GM23338 (cell line): ENCODE measurements at regions not wholly inside any gene's neighbourhood (a gene's known extent, or its start where the extent isn't known, plus 50 kb on each side); places are given as distances from the start of the nearest gene placed in this dataset.

ENCODE experiments used
- ATAC-seq: fragments of 200-7000 bp; cut with Tn5 transposase; 3 replicates; pipeline ENCODE4 v1.9.1; 2020
- DNase-seq: peaks from one replicate; pipeline ENCODE4 v3.0.0-alpha.2; 2015; ENCODE audit warnings: low spot score
- H2AFZ ChIP-seq: fragments of 200-600 bp; sonication (generic); 2 replicates; pipeline ENCODE4 v1.8.0; 2016; ENCODE audit warnings: antibody characterized with exemption, mild to moderate bottlenecking, moderate library complexity
- H3F3A ChIP-seq: fragments of 200-600 bp; sonication (generic); replicated peaks from 2 replicates; pipeline ENCODE4 v1.8.0; 2017; ENCODE audit warnings: antibody characterized with exemption, mixed run types, low read depth
- H3K27ac ChIP-seq: fragments of 200-600 bp; sonication (generic); 2 replicates; pipeline ENCODE4 v1.6.1; 2016; ENCODE audit warnings: low read depth
- H3K27me3 ChIP-seq: fragments of 200-600 bp; sonication (generic); 2 replicates; pipeline ENCODE4 v1.8.0; 2016; ENCODE audit warnings: mild to moderate bottlenecking, mixed run types, moderate library complexity; ENCODE audit not compliant: insufficient read depth
- H3K36me3 ChIP-seq: fragments of 200-600 bp; sonication (generic); 2 replicates; pipeline ENCODE4 v1.8.0; 2016; ENCODE audit warnings: mild to moderate bottlenecking; ENCODE audit not compliant: insufficient read depth
- H3K4me1 ChIP-seq: fragments of 200-600 bp; sonication (generic); 2 replicates; pipeline ENCODE4 v1.8.0; 2016; ENCODE audit warnings: mild to moderate bottlenecking, moderate library complexity; ENCODE audit not compliant: insufficient read depth
- H3K4me2 ChIP-seq: fragments of 200-600 bp; sonication (generic); 2 replicates; pipeline ENCODE4 v1.7.1; 2017; ENCODE audit warnings: mixed run types
- H3K4me3 ChIP-seq: fragments of 200-600 bp; sonication (generic); 2 replicates; pipeline ENCODE4 v1.6.1; 2016; ENCODE audit warnings: mixed run types
- H3K79me2 ChIP-seq: fragments of 200-600 bp; sonication (generic); replicated peaks from 2 replicates; pipeline ENCODE4 v1.8.0; 2017; ENCODE audit warnings: mild to moderate bottlenecking; ENCODE audit not compliant: insufficient read depth
- H3K9me2 ChIP-seq: fragments of 200-600 bp; sonication (generic); 2 replicates; pipeline ENCODE4 v1.8.0; 2017; ENCODE audit not compliant: insufficient read depth
- H4K20me1 ChIP-seq: fragments of 200-600 bp; sonication (generic); replicated peaks from 2 replicates; pipeline ENCODE4 v1.8.0; 2017; ENCODE audit warnings: mild to moderate bottlenecking; ENCODE audit not compliant: insufficient read depth
- H3K27ac Mint-ChIP-seq: 2 replicates; pipeline ENCODE4 v1.8.0; 2020; ENCODE audit warnings: inconsistent platforms, mild to moderate bottlenecking, moderate library complexity, mixed read lengths
- H3K27me3 Mint-ChIP-seq: 3 replicates; pipeline ENCODE4 v1.8.0; 2022; ENCODE audit warnings: low read depth, mild to moderate bottlenecking, moderate library complexity, mixed read lengths, inconsistent platforms; ENCODE audit not compliant: insufficient read depth, poor library complexity
- H3K36me3 Mint-ChIP-seq: 3 replicates; pipeline ENCODE4 v1.8.0; 2021; ENCODE audit warnings: low read depth, mild to moderate bottlenecking, inconsistent platforms, moderate library complexity, mixed read lengths
- H3K4me1 Mint-ChIP-seq: 3 replicates; pipeline ENCODE4 v1.8.0; 2020; ENCODE audit warnings: mild to moderate bottlenecking, inconsistent platforms, mixed read lengths
- H3K4me3 Mint-ChIP-seq: 3 replicates; pipeline ENCODE4 v1.8.0; 2021; ENCODE audit warnings: moderate library complexity, mild to moderate bottlenecking, inconsistent platforms, mixed read lengths
- H3K9me3 Mint-ChIP-seq: 3 replicates; pipeline ENCODE4 v1.8.0; 2020; ENCODE audit warnings: moderate library complexity, mild to moderate bottlenecking, inconsistent platforms, mixed read lengths
- CTCF ChIP-seq, 2 experiments: fragments of 200-600 bp in 1 of 2; sonication (generic) in 1 of 2; conservative IDR thresholded peaks; 2 replicates each; pipeline versions ENCODE4 v1.5.1 to v1.6.1; 2016 to 2017; ENCODE audit warnings: antibody characterized with exemption in 2 of 2, low read depth in 2 of 2, mild to moderate bottlenecking in 2 of 2, moderate library complexity in 1 of 2
- EZH2 ChIP-seq: fragments of 200-600 bp; sonication (generic); IDR thresholded peaks from one replicate; pipeline ENCODE4 v1.8.0; 2017; ENCODE audit warnings: antibody characterized with exemption, mild to moderate bottlenecking, low read depth; ENCODE audit not compliant: unreplicated experiment
- EZH2phosphoT487 ChIP-seq: fragments of 200-600 bp; sonication (generic); IDR thresholded peaks from one replicate; pipeline ENCODE4 v1.8.1; 2018; ENCODE audit warnings: antibody characterized with exemption; ENCODE audit not compliant: unreplicated experiment
- JUNB ChIP-seq: IDR thresholded peaks from one replicate; pipeline ENCODE4 v1.6.1; 2016; ENCODE audit warnings: antibody characterized with exemption; ENCODE audit not compliant: unreplicated experiment
- NANOG ChIP-seq: IDR thresholded peaks from 2 replicates; pipeline ENCODE4 v1.6.1; 2016; ENCODE audit warnings: antibody characterized with exemption, borderline replicate concordance
- POLR2AphosphoS5 ChIP-seq: IDR thresholded peaks from 2 replicates; pipeline ENCODE4 v1.6.1; 2016; ENCODE audit warnings: antibody characterized with exemption, low read depth
- ZNF114 ChIP-seq: fragments of 250-450 bp; sonication (Bioruptor Pico); IDR thresholded peaks from 2 replicates; pipeline ENCODE4 v1.5.0; 2020; ENCODE audit warnings: mild to moderate bottlenecking, moderate library complexity
- ZNF331 ChIP-seq: fragments of 250-450 bp; sonication (Bioruptor Pico); IDR thresholded peaks from 2 replicates; pipeline ENCODE4 v1.5.0; 2020; ENCODE audit warnings: low read depth, mild to moderate bottlenecking, moderate library complexity
- TF ChIP-seq, protein P1 (sequence below): fragments of 250-450 bp; sonication (Bioruptor Pico); IDR thresholded peaks from 2 replicates; pipeline ENCODE4 v1.5.0; 2020; ENCODE audit warnings: mild to moderate bottlenecking, moderate library complexity
- TF ChIP-seq, protein P2 (sequence below): IDR thresholded peaks from 2 replicates; pipeline ENCODE4 v1.6.1; 2016; ENCODE audit warnings: antibody characterized with exemption
- TF ChIP-seq, protein P3 (sequence below): IDR thresholded peaks from one replicate; pipeline ENCODE4 v1.6.1; 2018; ENCODE audit warnings: antibody characterized with exemption; ENCODE audit not compliant: unreplicated experiment

GRCh38 chr3:174758943-174759342 is 100.2 kb upstream of the NAALADL2 start (continued):
- TF ChIP-seq, protein P1, sequence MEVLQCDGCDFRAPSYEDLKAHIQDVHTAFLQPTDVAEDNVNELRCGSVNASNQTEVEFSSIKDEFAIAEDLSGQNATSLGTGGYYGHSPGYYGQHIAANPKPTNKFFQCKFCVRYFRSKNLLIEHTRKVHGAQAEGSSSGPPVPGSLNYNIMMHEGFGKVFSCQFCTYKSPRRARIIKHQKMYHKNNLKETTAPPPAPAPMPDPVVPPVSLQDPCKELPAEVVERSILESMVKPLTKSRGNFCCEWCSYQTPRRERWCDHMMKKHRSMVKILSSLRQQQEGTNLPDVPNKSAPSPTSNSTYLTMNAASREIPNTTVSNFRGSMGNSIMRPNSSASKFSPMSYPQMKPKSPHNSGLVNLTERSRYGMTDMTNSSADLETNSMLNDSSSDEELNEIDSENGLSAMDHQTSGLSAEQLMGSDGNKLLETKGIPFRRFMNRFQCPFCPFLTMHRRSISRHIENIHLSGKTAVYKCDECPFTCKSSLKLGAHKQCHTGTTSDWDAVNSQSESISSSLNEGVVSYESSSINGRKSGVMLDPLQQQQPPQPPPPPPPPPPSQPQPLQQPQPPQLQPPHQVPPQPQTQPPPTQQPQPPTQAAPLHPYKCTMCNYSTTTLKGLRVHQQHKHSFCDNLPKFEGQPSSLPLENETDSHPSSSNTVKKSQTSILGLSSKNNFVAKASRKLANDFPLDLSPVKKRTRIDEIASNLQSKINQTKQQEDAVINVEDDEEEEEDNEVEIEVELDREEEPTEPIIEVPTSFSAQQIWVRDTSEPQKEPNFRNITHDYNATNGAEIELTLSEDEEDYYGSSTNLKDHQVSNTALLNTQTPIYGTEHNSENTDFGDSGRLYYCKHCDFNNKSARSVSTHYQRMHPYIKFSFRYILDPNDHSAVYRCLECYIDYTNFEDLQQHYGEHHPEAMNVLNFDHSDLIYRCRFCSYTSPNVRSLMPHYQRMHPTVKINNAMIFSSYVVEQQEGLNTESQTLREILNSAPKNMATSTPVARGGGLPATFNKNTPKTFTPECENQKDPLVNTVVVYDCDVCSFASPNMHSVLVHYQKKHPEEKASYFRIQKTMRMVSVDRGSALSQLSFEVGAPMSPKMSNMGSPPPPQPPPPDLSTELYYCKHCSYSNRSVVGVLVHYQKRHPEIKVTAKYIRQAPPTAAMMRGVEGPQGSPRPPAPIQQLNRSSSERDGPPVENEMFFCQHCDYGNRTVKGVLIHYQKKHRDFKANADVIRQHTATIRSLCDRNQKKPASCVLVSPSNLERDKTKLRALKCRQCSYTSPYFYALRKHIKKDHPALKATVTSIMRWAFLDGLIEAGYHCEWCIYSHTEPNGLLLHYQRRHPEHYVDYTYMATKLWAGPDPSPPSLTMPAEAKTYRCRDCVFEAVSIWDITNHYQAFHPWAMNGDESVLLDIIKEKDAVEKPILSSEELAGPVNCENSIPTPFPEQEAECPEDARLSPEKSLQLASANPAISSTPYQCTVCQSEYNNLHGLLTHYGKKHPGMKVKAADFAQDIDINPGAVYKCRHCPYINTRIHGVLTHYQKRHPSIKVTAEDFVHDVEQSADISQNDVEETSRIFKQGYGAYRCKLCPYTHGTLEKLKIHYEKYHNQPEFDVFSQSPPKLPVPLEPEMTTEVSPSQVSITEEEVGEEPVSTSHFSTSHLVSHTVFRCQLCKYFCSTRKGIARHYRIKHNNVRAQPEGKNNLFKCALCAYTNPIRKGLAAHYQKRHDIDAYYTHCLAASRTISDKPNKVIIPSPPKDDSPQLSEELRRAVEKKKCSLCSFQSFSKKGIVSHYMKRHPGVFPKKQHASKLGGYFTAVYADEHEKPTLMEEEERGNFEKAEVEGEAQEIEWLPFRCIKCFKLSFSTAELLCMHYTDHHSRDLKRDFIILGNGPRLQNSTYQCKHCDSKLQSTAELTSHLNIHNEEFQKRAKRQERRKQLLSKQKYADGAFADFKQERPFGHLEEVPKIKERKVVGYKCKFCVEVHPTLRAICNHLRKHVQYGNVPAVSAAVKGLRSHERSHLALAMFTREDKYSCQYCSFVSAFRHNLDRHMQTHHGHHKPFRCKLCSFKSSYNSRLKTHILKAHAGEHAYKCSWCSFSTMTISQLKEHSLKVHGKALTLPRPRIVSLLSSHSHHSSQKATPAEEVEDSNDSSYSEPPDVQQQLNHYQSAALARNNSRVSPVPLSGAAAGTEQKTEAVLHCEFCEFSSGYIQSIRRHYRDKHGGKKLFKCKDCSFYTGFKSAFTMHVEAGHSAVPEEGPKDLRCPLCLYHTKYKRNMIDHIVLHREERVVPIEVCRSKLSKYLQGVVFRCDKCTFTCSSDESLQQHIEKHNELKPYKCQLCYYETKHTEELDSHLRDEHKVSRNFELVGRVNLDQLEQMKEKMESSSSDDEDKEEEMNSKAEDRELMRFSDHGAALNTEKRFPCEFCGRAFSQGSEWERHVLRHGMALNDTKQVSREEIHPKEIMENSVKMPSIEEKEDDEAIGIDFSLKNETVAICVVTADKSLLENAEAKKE (CRISPR knock-in tag), result no peak
- no peak for TF ChIP-seq POLR2AphosphoS5
- no peak for TF ChIP-seq ZNF331
- no peak for TF ChIP-seq EZH2phosphoT487
- no peak for TF ChIP-seq NANOG
- no peak for TF ChIP-seq JUNB

- Mint-ChIP-seq H3K4me3 (no peak overlapping the region), H3K9me3 (no peaks in the 10 kb centered on the region), H3K36me3 (no peaks in the 10 kb centered on the region), H3K4me1 (no peaks in the 10 kb centered on the region), H3K27me3 (no peaks in the 10 kb centered on the region), H3K27ac (no peak overlapping the region)
- Histone ChIP-seq H3K4me1 (no peaks in the 10 kb centered on the region), H4K20me1 (no peaks in the 10 kb centered on the region), H3K4me2 (no peak overlapping the region), H3K79me2 (no peaks in the 10 kb centered on the region), H3K27me3 (no peaks in the 10 kb centered on the region), H3K4me3 (no peak overlapping the region), H3F3A (no peaks in the 10 kb centered on the region), H3K36me3 (no peaks in the 10 kb centered on the region), H3K9me2 (no peaks in the 10 kb centered on the region), H2AFZ (no peak overlapping the region), H3K27ac (no peak overlapping the region)
- DNase-seq (no peak), ATAC-seq (no peak)
- TF ChIP-seq NANOG, result no peak
- TF ChIP-seq CTCF (conservative IDR thresholded peaks at IDR 0.05; ENCODE audit: low read depth in 2 of 2), result no peak
- no peak for TF ChIP-seq POLR2AphosphoS5
- TF ChIP-seq, protein P2, sequence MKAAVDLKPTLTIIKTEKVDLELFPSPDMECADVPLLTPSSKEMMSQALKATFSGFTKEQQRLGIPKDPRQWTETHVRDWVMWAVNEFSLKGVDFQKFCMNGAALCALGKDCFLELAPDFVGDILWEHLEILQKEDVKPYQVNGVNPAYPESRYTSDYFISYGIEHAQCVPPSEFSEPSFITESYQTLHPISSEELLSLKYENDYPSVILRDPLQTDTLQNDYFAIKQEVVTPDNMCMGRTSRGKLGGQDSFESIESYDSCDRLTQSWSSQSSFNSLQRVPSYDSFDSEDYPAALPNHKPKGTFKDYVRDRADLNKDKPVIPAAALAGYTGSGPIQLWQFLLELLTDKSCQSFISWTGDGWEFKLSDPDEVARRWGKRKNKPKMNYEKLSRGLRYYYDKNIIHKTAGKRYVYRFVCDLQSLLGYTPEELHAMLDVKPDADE, result no peak
- TF ChIP-seq ZNF114 (CRISPR knock-in tag), result no peak
- TF ChIP-seq EZH2, result no peak
- TF ChIP-seq, protein P3, sequence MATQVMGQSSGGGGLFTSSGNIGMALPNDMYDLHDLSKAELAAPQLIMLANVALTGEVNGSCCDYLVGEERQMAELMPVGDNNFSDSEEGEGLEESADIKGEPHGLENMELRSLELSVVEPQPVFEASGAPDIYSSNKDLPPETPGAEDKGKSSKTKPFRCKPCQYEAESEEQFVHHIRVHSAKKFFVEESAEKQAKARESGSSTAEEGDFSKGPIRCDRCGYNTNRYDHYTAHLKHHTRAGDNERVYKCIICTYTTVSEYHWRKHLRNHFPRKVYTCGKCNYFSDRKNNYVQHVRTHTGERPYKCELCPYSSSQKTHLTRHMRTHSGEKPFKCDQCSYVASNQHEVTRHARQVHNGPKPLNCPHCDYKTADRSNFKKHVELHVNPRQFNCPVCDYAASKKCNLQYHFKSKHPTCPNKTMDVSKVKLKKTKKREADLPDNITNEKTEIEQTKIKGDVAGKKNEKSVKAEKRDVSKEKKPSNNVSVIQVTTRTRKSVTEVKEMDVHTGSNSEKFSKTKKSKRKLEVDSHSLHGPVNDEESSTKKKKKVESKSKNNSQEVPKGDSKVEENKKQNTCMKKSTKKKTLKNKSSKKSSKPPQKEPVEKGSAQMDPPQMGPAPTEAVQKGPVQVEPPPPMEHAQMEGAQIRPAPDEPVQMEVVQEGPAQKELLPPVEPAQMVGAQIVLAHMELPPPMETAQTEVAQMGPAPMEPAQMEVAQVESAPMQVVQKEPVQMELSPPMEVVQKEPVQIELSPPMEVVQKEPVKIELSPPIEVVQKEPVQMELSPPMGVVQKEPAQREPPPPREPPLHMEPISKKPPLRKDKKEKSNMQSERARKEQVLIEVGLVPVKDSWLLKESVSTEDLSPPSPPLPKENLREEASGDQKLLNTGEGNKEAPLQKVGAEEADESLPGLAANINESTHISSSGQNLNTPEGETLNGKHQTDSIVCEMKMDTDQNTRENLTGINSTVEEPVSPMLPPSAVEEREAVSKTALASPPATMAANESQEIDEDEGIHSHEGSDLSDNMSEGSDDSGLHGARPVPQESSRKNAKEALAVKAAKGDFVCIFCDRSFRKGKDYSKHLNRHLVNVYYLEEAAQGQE, result no peak
- TF ChIP-seq JUNB, result no peak
- TF ChIP-seq ZNF331, result no peak
Observed at GRCh38 chr3:174767406-174767805, 91.7 kb upstream of the NAALADL2 start.
